ENCODE measurements at regions not wholly inside any gene's neighbourhood (a gene's known extent, or its start where the extent isn't known, plus 50 kb on each side); places are given as distances from the start of the nearest gene placed in this dataset.
"Not testable (repeated sequence)": the region's sequence is repeated elsewhere in the genome, so short reads cannot be mapped to it uniquely, and the experiment has no call there.

GRCh38 chr15:87669846-87670245 is 586.7 kb downstream of the NTRK3 start:
- Mint-ChIP-seq H3K36me3 (peaks cover 8% of the 10 kb centered on the region), H3K27me3 (no peaks in the 10 kb centered on the region), H3K4me1 (ENCODE audit: low read depth in 2 of 2) (no peaks in the 10 kb centered on the region), H3K4me3 (no peak overlapping the region), H3K27ac (no peak overlapping the region), H3K9me3 (peaks cover 15% of the 10 kb centered on the region)
- ATAC-seq (no peak), DNase-seq (ENCODE audit: low spot score) (no peak)

- not testable (repeated sequence) for H3K4me1 Mint-ChIP-seq (ENCODE audit: low read depth in 2 of 2); H3K27ac Mint-ChIP-seq; H3K4me3 Mint-ChIP-seq; DNase-seq (ENCODE audit: low spot score); H3K36me3 Mint-ChIP-seq; H3K27me3 Mint-ChIP-seq; ATAC-seq
- peaks cover 13% of the 10 kb centered on the region for H3K9me3 Mint-ChIP-seq
Measured at GRCh38 chr15:87668768-87669564, 587.6 kb downstream of the NTRK3 start.

GRCh38 chr15:87667643-87668042 is 588.9 kb downstream of the NTRK3 start:
- no peak overlapping the region for H3K27ac Mint-ChIP-seq
- no peak for ATAC-seq
- H3K4me1 Mint-ChIP-seq (ENCODE audit: low read depth in 2 of 2): no peaks in the 10 kb centered on the region
- H3K27me3 Mint-ChIP-seq: no peaks in the 10 kb centered on the region
- DNase-seq (ENCODE audit: low spot score): no peak
- H3K36me3 Mint-ChIP-seq: peaks cover 8% of the 10 kb centered on the region
- H3K4me3 Mint-ChIP-seq: no peak overlapping the region
- peaks cover 15% of the 10 kb centered on the region for H3K9me3 Mint-ChIP-seq

- no peak for ATAC-seq
- Mint-ChIP-seq H3K27me3 (no peaks in the 10 kb centered on the region), H3K36me3 (no peaks in the 10 kb centered on the region), H3K4me1 (ENCODE audit: low read depth in 2 of 2) (no peaks in the 10 kb centered on the region), H3K4me3 (no peak overlapping the region), H3K27ac (no peak overlapping the region), H3K9me3 (peaks cover 3% of the 10 kb centered on the region)
- no peak for DNase-seq (ENCODE audit: low spot score)
Measured at GRCh38 chr15:87662575-87662974, 594.0 kb downstream of the NTRK3 start.

- H3K4me1 Mint-ChIP-seq (ENCODE audit: low read depth in 2 of 2): no peaks in the 10 kb centered on the region
Measured at GRCh38 chr15:87661454-87662355, 594.8 kb downstream of the NTRK3 start.

GRCh38 chr15:87660251-87661129 is 596.0 kb downstream of the NTRK3 start:
- no peaks in the 10 kb centered on the region for H3K27me3 Mint-ChIP-seq
- no peak for ATAC-seq

More at GRCh38 chr15:87661454-87662355, 594.8 kb downstream of the NTRK3 start:
- Mint-ChIP-seq H3K36me3 (no peaks in the 10 kb centered on the region), H3K4me3 (no peak overlapping the region), H3K27ac (no peak overlapping the region), H3K9me3 (peaks cover 3% of the 10 kb centered on the region), H3K27me3 (no peaks in the 10 kb centered on the region)
- DNase-seq (ENCODE audit: low spot score) (no peak), ATAC-seq (no peak)

GRCh38 chr15:87656372-87656771 is 600.2 kb downstream of the NTRK3 start:
- no peak overlapping the region for H3K4me3 Mint-ChIP-seq
- no peak for ATAC-seq
- H3K27ac Mint-ChIP-seq: no peak overlapping the region
- H3K9me3 Mint-ChIP-seq: peaks cover 3% of the 10 kb centered on the region
- no peak for DNase-seq (ENCODE audit: low spot score)
- no peaks in the 10 kb centered on the region for H3K4me1 Mint-ChIP-seq (ENCODE audit: low read depth in 2 of 2)
- H3K27me3 Mint-ChIP-seq: no peaks in the 10 kb centered on the region
- no peaks in the 10 kb centered on the region for H3K36me3 Mint-ChIP-seq

More at GRCh38 chr15:87660251-87661129, 596.0 kb downstream of the NTRK3 start:
- peaks cover 3% of the 10 kb centered on the region for H3K9me3 Mint-ChIP-seq
- no peak for DNase-seq (ENCODE audit: low spot score)
- H3K36me3 Mint-ChIP-seq: no peaks in the 10 kb centered on the region
- H3K27ac Mint-ChIP-seq: no peak overlapping the region
- H3K4me1 Mint-ChIP-seq (ENCODE audit: low read depth in 2 of 2): no peaks in the 10 kb centered on the region
- H3K4me3 Mint-ChIP-seq: no peak overlapping the region

- ATAC-seq (no peak), DNase-seq (ENCODE audit: low spot score) (no peak)
- Mint-ChIP-seq H3K4me3 (no peak overlapping the region), H3K9me3 (peaks cover 7% of the 10 kb centered on the region), H3K27me3 (no peaks in the 10 kb centered on the region), H3K27ac (no peak overlapping the region), H3K4me1 (ENCODE audit: low read depth in 2 of 2) (no peaks in the 10 kb centered on the region), H3K36me3 (no peaks in the 10 kb centered on the region)
Measured at GRCh38 chr15:87653646-87654045, 602.9 kb downstream of the NTRK3 start.

GRCh38 chr15:87649175-87649574 is 607.4 kb downstream of the NTRK3 start:
- peaks cover 0 to 2% of the 10 kb centered on the region in 2 donors for H3K27me3 Mint-ChIP-seq
- no peak overlapping the region for H3K4me3 Mint-ChIP-seq
- no peak for DNase-seq (ENCODE audit: low spot score)
- ATAC-seq: no peak
- peaks cover 11% of the 10 kb centered on the region for H3K9me3 Mint-ChIP-seq
- no peaks in the 10 kb centered on the region for H3K4me1 Mint-ChIP-seq (ENCODE audit: low read depth in 2 of 2)
- no peak overlapping the region for H3K27ac Mint-ChIP-seq
- H3K36me3 Mint-ChIP-seq: no peaks in the 10 kb centered on the region

GRCh38 chr15:87648278-87648677 is 608.3 kb downstream of the NTRK3 start:
- peaks cover 8% of the 10 kb centered on the region for H3K9me3 Mint-ChIP-seq
- no peak overlapping the region for H3K27ac Mint-ChIP-seq
- H3K4me3 Mint-ChIP-seq: no peak overlapping the region
- H3K27me3 Mint-ChIP-seq: peaks cover 0 to 2% of the 10 kb centered on the region in 2 donors
- no peaks in the 10 kb centered on the region for H3K4me1 Mint-ChIP-seq (ENCODE audit: low read depth in 2 of 2)
- ATAC-seq: no peak
- H3K36me3 Mint-ChIP-seq: no peaks in the 10 kb centered on the region
- DNase-seq (ENCODE audit: low spot score): no peak

GRCh38 chr15:87645723-87646122 is 610.8 kb downstream of the NTRK3 start:
- ATAC-seq (peak; percentile 43), DNase-seq (ENCODE audit: low spot score) (no peak)
- Mint-ChIP-seq H3K4me3 (no peak overlapping the region), H3K27ac (no peak overlapping the region), H3K9me3 (peaks cover 7% of the 10 kb centered on the region), H3K36me3 (no peaks in the 10 kb centered on the region), H3K4me1 (ENCODE audit: low read depth in 2 of 2) (no peaks in the 10 kb centered on the region), H3K27me3 (peaks cover 0 to 2% of the 10 kb centered on the region in 2 donors)

- not testable (repeated sequence) for H3K27me3 Mint-ChIP-seq; H3K4me3 Mint-ChIP-seq; H3K36me3 Mint-ChIP-seq; H3K9me3 Mint-ChIP-seq; DNase-seq (ENCODE audit: low spot score); H3K27ac Mint-ChIP-seq; ATAC-seq; H3K4me1 Mint-ChIP-seq (ENCODE audit: low read depth in 2 of 2)
Measured at GRCh38 chr15:87642997-87643396, 613.5 kb downstream of the NTRK3 start.

GRCh38 chr15:87639305-87640011 is 617.1 kb downstream of the NTRK3 start:
- no peaks in the 10 kb centered on the region for H3K27me3 Mint-ChIP-seq
- ATAC-seq: no peak
- peaks cover 4% of the 10 kb centered on the region for H3K9me3 Mint-ChIP-seq
- no peak overlapping the region for H3K27ac Mint-ChIP-seq
- H3K4me1 Mint-ChIP-seq (ENCODE audit: low read depth in 2 of 2): no peaks in the 10 kb centered on the region
- no peak overlapping the region for H3K4me3 Mint-ChIP-seq
- DNase-seq (ENCODE audit: low spot score): no peak
- H3K36me3 Mint-ChIP-seq: no peaks in the 10 kb centered on the region

All from natural killer cell treated with Interleukin-12 subunit alpha and Interleukin-12 subunit beta and Interleukin-15 and Interleukin-18, amount 100 ng/mL, for 72 hours (primary cell).